Memory B cell (primary cell): ENCODE measurements at regions not wholly inside any gene's neighbourhood (a gene's known extent, or its start where the extent isn't known, plus 50 kb on each side); places are given as distances from the start of the nearest gene placed in this dataset.

Experiments used
- ATAC-seq: fragments of 150-1000 bp; cut with Tn5 transposase; 2 replicates; pipeline ENCODE4 v1.10.0; 2021; ENCODE audit warnings: low read depth, mild to moderate bottlenecking, moderate library complexity
- DNase-seq, 2 donors: peaks; one replicate each; pipeline ENCODE4 v3.0.0; 2022; ENCODE audit warnings: low spot score in 2 of 2
- H3K27ac Mint-ChIP-seq: one replicate; pipeline ENCODE4 v1.8.0; 2022; ENCODE audit warnings: mild to moderate bottlenecking, moderate library complexity, mixed read lengths
- H3K27me3 Mint-ChIP-seq: one replicate; pipeline ENCODE4 v1.8.0; 2022; ENCODE audit warnings: mixed read lengths
- H3K36me3 Mint-ChIP-seq: one replicate; pipeline ENCODE4 v1.8.0; 2022; ENCODE audit warnings: mild to moderate bottlenecking, mixed read lengths
- H3K4me1 Mint-ChIP-seq: one replicate; pipeline ENCODE4 v1.8.0; 2022; ENCODE audit warnings: mixed read lengths
- H3K4me3 Mint-ChIP-seq: one replicate; pipeline ENCODE4 v1.8.0; 2022; ENCODE audit warnings: mild to moderate bottlenecking, moderate library complexity, mixed read lengths
- H3K9me3 Mint-ChIP-seq: one replicate; pipeline ENCODE4 v1.8.0; 2022; ENCODE audit warnings: mixed read lengths

DNA sequence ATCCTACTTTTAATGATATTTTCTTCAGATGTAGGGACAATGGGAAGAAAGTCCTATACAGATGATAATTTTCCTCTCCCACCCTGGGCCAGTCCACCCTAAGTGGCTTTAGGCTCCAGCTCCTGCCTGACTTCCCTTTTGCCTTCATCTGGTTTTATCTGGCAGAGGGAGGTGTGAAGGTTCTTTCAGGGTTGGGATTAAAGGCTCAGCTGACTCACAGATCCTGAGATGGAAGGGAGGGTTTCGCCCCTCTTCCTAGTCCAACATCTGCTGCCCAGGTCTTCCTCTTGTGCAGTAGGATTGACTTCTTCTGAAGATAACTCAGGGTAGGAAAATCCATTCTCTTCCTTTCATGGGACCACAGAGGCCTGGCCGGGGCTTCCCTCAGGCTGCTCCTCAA is 362.4 kb upstream of the KAZN start:
- no peak for DNase-seq
- no peak for ATAC-seq
- Mint-ChIP-seq H3K27ac (no peak overlapping the region), H3K36me3 (no peaks in the 10 kb centered on the region), H3K4me1 (no peaks in the 10 kb centered on the region), H3K27me3 (no peaks in the 10 kb centered on the region), H3K4me3 (no peak overlapping the region), H3K9me3 (peaks cover 3% of the 10 kb centered on the region)

DNA sequence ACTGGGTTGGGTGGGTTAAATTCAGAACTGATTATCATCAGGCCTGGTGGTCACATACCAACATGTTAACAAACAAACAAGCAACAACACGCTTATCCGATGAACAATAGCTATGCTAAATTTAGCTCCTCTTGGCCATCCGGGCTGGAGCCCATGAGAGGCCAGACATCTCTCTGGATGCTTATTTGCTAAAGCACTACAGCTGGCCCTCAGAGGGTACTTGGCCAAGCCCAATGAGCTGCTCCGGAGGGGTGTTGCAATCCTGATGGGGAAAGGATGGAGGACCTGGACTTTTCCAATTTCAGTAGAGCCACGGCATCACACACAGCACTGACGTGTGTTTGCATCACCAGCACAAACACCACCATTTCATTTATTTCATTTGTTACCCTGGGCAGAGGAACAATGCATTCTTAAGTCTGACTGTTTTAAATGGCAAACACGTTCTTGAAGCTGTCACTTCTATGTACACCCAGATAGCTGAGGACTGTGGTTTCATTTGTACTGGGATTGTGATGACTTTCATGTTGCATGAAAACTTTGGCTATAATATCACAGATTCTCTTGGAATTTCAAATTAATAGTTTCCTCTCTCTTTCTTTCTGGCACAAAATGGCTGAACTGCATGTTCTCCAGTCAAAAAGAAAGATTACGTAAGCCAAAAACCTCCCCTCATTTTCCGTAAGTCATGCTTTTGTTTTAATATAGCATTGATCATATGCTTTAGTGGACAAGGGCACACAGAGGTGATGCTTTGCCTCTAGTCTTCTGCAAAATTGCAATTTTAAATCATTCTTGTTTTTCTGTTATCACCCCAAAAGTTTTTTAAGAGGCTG is 359.8 kb upstream of the KAZN start:
- no peaks in the 10 kb centered on the region for H3K27me3 Mint-ChIP-seq
- no peak for ATAC-seq
- no peak overlapping the region for H3K4me3 Mint-ChIP-seq
- no peaks in the 10 kb centered on the region for H3K36me3 Mint-ChIP-seq
- no peak overlapping the region for H3K27ac Mint-ChIP-seq
- H3K9me3 Mint-ChIP-seq = no peaks in the 10 kb centered on the region
- DNase-seq = no peak
- peaks cover 3% of the 10 kb centered on the region for H3K4me1 Mint-ChIP-seq

GRCh38 chr1:14240265-14240664 is 358.2 kb upstream of the KAZN start:
- no peak for DNase-seq
- H3K27ac Mint-ChIP-seq = no peak overlapping the region
- peaks cover 3% of the 10 kb centered on the region for H3K4me1 Mint-ChIP-seq
- no peaks in the 10 kb centered on the region for H3K9me3 Mint-ChIP-seq
- H3K27me3 Mint-ChIP-seq = no peaks in the 10 kb centered on the region
- ATAC-seq = no peak
- no peaks in the 10 kb centered on the region for H3K36me3 Mint-ChIP-seq
- H3K4me3 Mint-ChIP-seq = no peak overlapping the region

DNA sequence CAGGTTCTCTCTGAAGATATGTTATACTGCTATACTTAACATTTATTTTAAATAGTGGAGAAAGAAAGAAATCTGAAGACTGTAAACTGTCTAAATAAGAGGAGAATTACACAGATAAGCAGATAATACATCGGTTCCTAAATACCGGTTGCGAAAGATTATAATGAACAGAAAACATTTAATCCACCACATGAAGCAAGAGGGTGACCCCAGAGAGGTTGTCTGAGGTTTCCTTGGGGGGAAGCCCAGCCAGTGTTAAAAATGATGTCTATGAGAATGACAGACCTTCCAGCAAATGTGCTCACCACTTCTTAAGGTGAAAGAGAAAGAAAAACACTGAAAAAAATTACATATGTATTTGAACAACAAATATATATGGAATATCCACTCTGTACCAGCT is 356.4 kb upstream of the KAZN start:
- DNase-seq (no peak), ATAC-seq (no peak)
- H3K9me3 Mint-ChIP-seq = no peaks in the 10 kb centered on the region
- H3K4me1 Mint-ChIP-seq = peaks cover 3% of the 10 kb centered on the region
- no peak overlapping the region for H3K27ac Mint-ChIP-seq
- peaks cover 4% of the 10 kb centered on the region for H3K27me3 Mint-ChIP-seq
- no peaks in the 10 kb centered on the region for H3K36me3 Mint-ChIP-seq
- H3K4me3 Mint-ChIP-seq = no peak overlapping the region

DNA sequence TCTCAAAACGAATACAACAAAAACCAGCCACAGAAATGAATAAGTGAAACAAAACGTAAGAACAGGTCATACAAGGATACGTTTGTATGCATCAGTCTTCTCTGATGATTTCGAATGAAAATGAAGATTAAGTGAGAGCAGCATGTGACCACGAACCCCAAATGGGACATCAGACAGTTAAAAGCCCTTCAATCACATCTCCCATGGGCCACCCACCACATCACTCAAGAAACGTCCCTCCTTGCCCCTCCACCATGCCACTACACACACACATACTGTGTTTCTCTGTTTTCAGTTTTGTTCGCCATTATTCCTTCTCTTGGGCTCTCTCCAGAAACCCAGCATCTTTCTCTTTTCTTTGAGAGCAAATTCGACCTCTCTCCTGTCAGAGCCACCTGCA is 355.6 kb upstream of the KAZN start:
- ATAC-seq (no peak), DNase-seq (no peak)
- H3K27ac Mint-ChIP-seq = no peak overlapping the region
- peaks cover 4% of the 10 kb centered on the region for H3K27me3 Mint-ChIP-seq
- peaks cover 3% of the 10 kb centered on the region for H3K4me1 Mint-ChIP-seq
- no peaks in the 10 kb centered on the region for H3K9me3 Mint-ChIP-seq
- H3K36me3 Mint-ChIP-seq = no peaks in the 10 kb centered on the region
- H3K4me3 Mint-ChIP-seq = no peak overlapping the region

DNA sequence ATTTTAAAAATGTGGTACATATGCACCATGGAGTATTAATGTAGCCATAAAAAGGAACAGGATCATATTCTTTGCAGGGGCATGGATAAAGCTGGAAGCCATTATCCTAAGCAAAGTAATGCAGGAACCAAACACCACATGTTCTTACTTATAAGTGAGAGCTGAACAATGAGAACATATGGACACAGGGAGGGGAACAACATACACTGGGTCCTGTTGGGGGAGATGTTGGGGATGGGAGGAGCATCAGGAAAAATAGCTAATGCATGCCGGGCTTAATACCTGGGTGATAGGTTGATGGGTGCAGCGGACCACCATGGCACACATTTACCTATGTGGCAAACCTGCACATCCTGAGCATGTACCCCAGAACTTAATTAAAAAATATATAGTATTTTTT is 352.5 kb upstream of the KAZN start:
- H3K4me3 Mint-ChIP-seq = no peak overlapping the region
- DNase-seq = no peak
- no peaks in the 10 kb centered on the region for H3K36me3 Mint-ChIP-seq
- no peak overlapping the region for H3K27ac Mint-ChIP-seq
- peaks cover 7% of the 10 kb centered on the region for H3K27me3 Mint-ChIP-seq
- no peak for ATAC-seq
- peaks cover 4% of the 10 kb centered on the region for H3K4me1 Mint-ChIP-seq
- no peaks in the 10 kb centered on the region for H3K9me3 Mint-ChIP-seq

DNA sequence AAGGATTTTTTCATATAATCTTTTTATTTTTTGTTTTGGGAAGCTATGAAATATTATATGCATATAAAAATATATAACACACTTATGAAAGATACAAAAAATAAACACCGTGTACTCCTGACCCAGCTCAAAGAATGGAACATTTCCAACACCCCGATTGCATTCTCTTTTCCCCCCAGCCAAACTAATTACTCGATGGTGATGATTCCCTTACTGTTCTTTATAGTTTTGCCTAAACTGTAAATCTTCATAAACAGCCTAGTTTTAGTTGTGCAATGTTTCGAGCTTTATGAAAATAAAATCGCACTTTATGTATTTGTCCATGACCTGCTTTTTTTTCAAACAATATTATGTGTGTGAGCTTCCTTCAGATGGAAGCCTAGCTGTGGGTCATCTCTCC is 352.0 kb upstream of the KAZN start:
- DNase-seq (no peak), ATAC-seq (no peak)
- H3K9me3 Mint-ChIP-seq = no peaks in the 10 kb centered on the region
- H3K27ac Mint-ChIP-seq = no peak overlapping the region
- peaks cover 5% of the 10 kb centered on the region for H3K4me1 Mint-ChIP-seq
- peaks cover 7% of the 10 kb centered on the region for H3K27me3 Mint-ChIP-seq
- no peak overlapping the region for H3K4me3 Mint-ChIP-seq
- no peaks in the 10 kb centered on the region for H3K36me3 Mint-ChIP-seq

GRCh38 chr1:14247666-14248065 is 350.8 kb upstream of the KAZN start:
- ATAC-seq (no peak), DNase-seq (no peak)
- Mint-ChIP-seq H3K4me1 (peaks cover 5% of the 10 kb centered on the region), H3K36me3 (no peaks in the 10 kb centered on the region), H3K4me3 (no peak overlapping the region), H3K9me3 (no peaks in the 10 kb centered on the region), H3K27me3 (peaks cover 10% of the 10 kb centered on the region), H3K27ac (no peak overlapping the region)

DNA sequence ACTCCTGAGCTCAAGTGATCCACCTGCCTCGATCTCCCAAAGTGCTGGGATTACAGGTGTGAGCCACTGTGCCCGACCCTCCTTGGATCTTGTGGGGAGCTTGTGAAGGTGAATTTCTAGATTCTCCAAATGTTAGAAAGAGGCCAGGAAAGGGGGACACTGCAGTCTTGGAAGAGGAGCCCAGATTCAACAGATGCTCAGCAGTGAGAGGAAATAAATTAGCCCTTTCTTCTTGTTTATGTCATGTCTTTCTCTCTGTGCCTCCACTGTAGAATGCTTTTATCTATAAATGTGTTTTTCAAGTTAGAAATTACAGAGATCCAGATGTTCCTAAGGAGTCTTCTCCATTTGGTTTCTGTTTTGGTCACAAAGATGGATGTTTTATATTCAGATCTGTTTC is 346.6 kb upstream of the KAZN start:
- Mint-ChIP-seq H3K27me3 (peaks cover 8% of the 10 kb centered on the region), H3K4me3 (no peak overlapping the region), H3K4me1 (peaks cover 2% of the 10 kb centered on the region), H3K9me3 (peaks cover 2% of the 10 kb centered on the region), H3K36me3 (no peaks in the 10 kb centered on the region), H3K27ac (no peak overlapping the region)
- ATAC-seq = no peak
- DNase-seq = no peak

- ATAC-seq = no peak
- Mint-ChIP-seq H3K4me1 (peaks cover 2% of the 10 kb centered on the region), H3K27me3 (peaks cover 5% of the 10 kb centered on the region), H3K9me3 (peaks cover 2% of the 10 kb centered on the region), H3K36me3 (no peaks in the 10 kb centered on the region), H3K27ac (no peak overlapping the region), H3K4me3 (no peak overlapping the region)
- DNase-seq = no peak
Measured at GRCh38 chr1:14253676-14254075, 344.8 kb upstream of the KAZN start.

DNA sequence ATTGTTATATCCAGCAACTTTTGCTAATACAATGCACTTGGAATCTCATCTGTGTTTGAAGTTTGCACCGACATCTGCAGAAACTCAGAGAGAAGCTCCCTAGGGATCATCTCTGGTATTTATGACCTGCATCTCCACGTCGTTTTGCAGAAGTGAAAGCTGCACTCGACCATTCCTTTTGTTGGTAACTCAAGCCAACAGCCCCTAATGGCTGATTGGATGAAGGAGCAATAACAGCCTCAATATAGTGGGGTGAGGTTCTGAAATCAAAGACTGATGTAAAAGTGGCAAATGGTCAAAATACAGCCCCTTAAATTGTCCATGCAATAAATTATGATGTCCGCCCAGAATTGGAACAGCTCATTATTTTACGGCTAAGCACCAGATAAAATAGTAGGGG is 344.2 kb upstream of the KAZN start:
- no peak overlapping the region for H3K27ac Mint-ChIP-seq
- no peak overlapping the region for H3K4me3 Mint-ChIP-seq
- DNase-seq (peak in 1 of 2 donors; percentile 22), ATAC-seq (peak; percentile 87)
- H3K27me3 Mint-ChIP-seq = peaks cover 7% of the 10 kb centered on the region
- peaks cover 2% of the 10 kb centered on the region for H3K4me1 Mint-ChIP-seq
- H3K36me3 Mint-ChIP-seq = no peaks in the 10 kb centered on the region
- H3K9me3 Mint-ChIP-seq = peaks cover 2% of the 10 kb centered on the region

- Mint-ChIP-seq H3K27me3 (peaks cover 11% of the 10 kb centered on the region), H3K36me3 (no peaks in the 10 kb centered on the region), H3K27ac (no peak overlapping the region), H3K9me3 (peaks cover 2% of the 10 kb centered on the region), H3K4me3 (no peak overlapping the region), H3K4me1 (peaks cover 2% of the 10 kb centered on the region)
- ATAC-seq (no peak), DNase-seq (no peak)
Measured at GRCh38 chr1:14255233-14255632, 343.3 kb upstream of the KAZN start.

GRCh38 chr1:14255711-14256110 is 342.8 kb upstream of the KAZN start:
- Mint-ChIP-seq H3K36me3 (no peaks in the 10 kb centered on the region), H3K4me1 (peaks cover 2% of the 10 kb centered on the region), H3K27me3 (peaks cover 12% of the 10 kb centered on the region), H3K4me3 (no peak overlapping the region), H3K27ac (no peak overlapping the region), H3K9me3 (peaks cover 2% of the 10 kb centered on the region)
- ATAC-seq = no peak
- no peak for DNase-seq

DNA sequence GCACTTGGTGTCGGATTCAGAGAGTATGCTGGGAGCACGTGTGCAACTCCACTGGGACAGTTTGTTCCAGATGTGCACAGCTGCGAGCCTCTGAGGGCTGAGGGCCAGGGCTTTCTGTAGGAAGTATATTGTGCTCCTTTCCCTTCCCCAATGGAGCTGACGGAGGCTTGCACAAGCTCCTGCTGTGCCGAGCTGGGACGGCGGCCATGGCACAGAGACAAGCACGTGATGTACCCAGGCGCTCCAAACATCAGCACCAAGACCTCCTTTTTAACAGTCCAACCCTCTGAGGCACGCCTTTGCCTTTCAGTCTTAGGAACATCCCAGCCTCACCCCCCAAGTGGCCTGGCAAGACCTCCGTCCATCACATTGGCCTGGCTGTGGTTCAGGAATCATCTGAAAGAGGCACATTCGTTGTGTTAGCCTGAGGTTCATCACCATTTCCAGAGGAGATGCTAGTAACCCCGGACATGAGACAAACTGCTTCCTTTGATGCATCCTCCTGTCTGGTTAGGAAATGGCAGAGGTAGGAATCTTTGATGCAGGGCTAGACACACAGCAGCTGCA is 339.2 kb upstream of the KAZN start:
- Mint-ChIP-seq H3K9me3 (peaks cover 2% of the 10 kb centered on the region), H3K4me1 (no peaks in the 10 kb centered on the region), H3K27me3 (peaks cover 14% of the 10 kb centered on the region), H3K27ac (no peak overlapping the region), H3K36me3 (no peaks in the 10 kb centered on the region), H3K4me3 (no peak overlapping the region)
- DNase-seq = no peak
- no peak for ATAC-seq

- no peak for DNase-seq
- ATAC-seq = no peak
- H3K36me3 Mint-ChIP-seq = no peaks in the 10 kb centered on the region
- peaks cover 14% of the 10 kb centered on the region for H3K27me3 Mint-ChIP-seq
- H3K4me3 Mint-ChIP-seq = no peak overlapping the region
- H3K4me1 Mint-ChIP-seq = no peaks in the 10 kb centered on the region
- peaks cover 2% of the 10 kb centered on the region for H3K9me3 Mint-ChIP-seq
- no peak overlapping the region for H3K27ac Mint-ChIP-seq
Measured at GRCh38 chr1:14260480-14260879, 338.0 kb upstream of the KAZN start.
